GM12872 (cell line): ENCODE measurements at regions not wholly inside any gene's neighbourhood (a gene's known extent, or its start where the extent isn't known, plus 50 kb on each side); places are given as distances from the start of the nearest gene placed in this dataset.

ENCODE experiments used
- TF ChIP-seq, protein P1 (sequence below): IDR thresholded peaks from 3 replicates; pipeline ENCODE4 v1.5.1; 2011; ENCODE audit warnings: low read depth, mild to moderate bottlenecking, low read length, moderate library complexity; ENCODE audit not compliant: insufficient read depth

DNA sequence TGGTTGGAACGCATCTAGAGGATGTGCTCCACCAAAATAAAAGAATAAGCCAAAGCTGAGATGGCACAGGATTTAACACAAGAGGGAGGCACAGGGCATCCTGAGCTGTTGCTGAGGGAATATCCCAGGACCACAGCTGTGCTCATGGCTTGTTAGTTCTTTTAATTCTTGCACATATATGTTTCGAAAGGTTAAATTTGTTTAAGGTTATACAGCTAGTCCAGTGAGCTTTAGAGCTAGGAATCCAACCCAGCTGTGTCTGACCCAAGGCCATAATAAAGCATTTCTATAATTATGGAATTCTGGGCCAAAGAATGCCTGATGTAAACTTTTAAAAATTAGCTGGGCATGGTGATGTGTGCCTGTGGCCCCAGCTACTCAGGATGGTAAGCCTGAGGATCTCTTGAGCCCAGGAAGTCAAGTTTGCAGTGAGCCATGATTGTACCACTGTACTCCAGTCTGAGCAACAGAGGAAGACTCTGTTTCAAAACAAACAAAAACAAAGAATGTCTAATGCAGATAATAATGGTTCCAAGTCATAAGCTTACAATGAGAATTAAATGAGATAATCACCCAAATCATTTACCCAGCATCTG, 66.4 kb upstream of the CCBE1 start:
- TF ChIP-seq, protein P1, sequence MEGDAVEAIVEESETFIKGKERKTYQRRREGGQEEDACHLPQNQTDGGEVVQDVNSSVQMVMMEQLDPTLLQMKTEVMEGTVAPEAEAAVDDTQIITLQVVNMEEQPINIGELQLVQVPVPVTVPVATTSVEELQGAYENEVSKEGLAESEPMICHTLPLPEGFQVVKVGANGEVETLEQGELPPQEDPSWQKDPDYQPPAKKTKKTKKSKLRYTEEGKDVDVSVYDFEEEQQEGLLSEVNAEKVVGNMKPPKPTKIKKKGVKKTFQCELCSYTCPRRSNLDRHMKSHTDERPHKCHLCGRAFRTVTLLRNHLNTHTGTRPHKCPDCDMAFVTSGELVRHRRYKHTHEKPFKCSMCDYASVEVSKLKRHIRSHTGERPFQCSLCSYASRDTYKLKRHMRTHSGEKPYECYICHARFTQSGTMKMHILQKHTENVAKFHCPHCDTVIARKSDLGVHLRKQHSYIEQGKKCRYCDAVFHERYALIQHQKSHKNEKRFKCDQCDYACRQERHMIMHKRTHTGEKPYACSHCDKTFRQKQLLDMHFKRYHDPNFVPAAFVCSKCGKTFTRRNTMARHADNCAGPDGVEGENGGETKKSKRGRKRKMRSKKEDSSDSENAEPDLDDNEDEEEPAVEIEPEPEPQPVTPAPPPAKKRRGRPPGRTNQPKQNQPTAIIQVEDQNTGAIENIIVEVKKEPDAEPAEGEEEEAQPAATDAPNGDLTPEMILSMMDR: no peak

DNA sequence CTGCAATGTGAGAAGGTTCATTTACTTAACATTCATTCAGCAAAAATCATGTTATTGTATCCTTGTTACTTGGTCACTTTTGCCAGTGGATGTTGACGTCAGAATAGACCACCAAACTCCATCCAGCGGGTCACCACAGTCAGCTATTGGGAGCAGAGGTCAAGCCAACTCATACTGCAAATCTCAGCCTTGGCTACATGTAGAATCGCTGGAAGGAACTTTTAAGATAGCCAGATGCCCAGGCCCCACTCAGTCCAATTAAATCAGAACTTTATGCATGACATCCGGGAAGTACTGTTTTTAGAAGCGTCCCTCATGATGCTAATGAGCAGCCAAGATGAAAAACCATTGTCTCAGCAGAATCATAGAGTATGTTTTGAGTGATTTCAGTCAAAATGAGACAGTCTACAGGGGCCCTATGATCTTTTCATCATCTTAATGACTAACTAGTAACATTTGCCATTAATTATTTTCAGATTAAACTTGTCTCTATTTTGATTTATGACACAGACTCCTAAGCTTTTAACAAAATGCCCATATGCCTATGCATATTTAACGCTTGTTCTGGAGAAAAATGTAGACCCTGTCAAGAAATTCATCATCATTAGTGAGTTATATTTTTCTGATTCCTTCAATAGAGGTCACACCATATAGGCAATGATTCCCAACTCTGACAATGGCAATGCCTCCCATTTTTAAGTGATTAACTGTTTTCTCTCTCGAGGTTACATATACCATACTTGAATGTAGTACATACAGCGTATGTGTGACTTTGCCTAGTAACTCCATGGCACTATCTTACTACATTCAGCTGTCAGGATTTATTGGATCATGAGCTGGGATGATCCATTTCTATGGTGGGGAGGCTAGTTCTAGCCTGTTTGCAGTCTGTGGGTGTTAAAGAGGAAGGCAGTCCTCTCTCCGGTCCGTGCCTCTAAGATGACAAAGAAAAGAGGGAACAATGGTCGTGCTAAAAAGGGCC, 63.7 kb upstream of the CCBE1 start:
- TF ChIP-seq, protein P1: no peak

DNA sequence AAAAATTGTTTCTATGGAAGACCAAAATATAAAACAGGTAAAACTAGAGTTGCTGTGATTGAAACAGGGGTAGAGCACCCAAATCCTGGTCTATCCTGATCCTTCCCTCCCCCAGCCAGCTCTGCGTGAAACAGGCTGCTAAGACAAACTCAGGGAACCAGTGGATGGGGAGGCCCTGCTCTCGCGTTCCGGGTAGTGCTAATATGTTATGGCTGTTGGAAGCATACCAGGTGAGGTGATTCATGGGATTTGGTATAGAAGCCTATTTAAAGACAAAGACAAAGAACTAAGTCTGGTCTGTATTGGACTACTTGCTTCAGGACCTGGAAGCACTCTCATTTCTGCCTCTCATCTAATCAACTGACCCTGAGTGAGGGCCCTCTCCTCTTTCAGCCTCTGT, 63.0 kb upstream of the CCBE1 start:
- TF ChIP-seq, protein P1: no peak

DNA sequence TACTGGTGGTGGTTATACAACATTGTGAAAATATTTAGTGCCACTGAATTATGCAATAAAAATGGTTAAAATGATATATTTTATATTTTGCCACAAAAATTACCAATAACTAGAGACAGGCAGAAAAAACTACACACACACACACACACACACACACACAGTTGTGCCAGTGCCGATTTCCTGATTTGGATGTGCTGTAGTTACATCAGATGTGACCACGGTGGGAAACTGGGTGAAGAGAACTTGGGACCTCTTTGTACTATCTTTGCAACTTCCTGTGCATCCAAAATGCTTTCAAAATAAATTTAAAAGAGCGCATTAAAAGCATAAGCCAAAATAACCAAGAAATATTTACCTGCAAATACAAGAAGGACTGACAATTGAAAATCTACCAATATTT, 61.6 kb upstream of the CCBE1 start:
- TF ChIP-seq, protein P1: no peak

DNA sequence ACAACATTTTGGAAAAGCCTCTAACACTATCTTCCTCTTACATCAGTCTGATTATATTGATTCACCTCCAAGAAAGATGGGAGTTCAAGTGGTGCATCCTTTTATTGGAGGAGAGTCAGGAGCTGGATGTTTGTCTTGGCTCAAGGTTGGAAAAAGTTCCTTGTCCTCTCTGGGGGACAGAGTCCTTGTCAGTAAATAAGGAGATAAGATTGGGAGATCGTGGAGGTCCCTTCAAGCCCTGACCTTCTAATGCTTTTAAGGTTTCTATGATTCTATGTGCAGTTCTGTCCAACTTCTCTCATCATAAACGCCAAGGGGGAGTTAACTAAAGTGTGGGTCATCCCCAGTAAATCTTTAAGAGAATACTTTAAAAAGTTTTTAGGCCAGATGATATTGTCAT, 60.9 kb upstream of the CCBE1 start:
- TF ChIP-seq, protein P1: no peak

DNA sequence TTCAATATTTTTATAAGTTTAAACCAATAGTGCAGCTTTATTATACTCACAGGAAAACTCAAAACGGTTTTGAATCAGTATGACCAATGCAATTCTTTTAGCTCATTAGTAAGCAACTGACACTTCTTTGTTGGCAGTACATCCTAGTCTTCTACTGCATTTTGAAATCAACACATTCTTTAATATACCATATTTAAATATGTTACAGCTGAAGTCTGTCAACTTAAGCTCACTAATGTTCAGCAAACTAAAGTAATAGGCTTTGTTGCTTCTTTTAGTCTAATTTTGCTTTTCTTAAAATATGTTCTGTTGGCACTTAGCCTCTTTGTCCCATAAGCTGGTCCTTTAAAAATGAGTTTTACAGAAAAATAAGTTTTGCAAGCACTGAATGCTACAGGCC, 55.4 kb upstream of the CCBE1 start:
- TF ChIP-seq, protein P1: no peak

DNA sequence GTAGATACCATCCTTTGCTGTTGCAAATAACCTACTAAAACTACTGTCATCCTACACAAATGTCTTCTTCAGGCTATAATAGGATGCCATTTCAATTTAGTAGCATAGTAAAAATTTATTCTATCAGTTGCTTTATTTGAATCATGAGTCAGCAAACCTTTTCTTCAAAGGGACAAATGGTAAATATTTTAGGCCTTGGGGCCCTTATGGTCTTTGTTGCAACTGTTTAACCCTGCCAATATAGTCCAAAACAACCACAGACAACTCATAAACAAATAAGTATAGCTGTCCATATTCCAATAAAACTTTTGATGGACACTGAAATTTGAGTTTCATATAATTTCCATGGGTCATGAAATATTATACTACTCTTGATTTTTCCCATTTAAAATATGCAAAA, 54.0 kb upstream of the CCBE1 start:
- TF ChIP-seq, protein P1: no peak
